ENCODE measurements at regions not wholly inside any gene's neighbourhood (a gene's known extent, or its start where the extent isn't known, plus 50 kb on each side); places are given as distances from the start of the nearest gene placed in this dataset.

DNA sequence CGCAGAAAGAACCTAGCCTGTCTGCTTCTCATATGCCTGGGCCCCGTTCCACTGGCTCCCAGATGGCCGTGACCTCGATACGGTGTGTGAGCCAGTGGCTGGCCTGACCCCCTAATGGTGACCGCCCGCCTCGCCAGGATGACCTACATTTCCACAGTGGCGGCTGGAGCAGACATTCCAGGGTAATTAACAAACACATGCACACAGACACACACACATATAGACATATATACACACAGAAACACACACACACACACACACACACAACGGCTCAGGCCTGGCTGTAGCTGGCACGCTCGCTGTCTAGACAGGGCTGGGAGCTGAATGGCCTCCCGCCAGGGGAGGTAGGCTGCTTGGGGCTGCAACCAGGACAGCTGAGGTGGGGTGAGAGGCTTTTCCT is 227.1 kb downstream of the ANKRD60 start:
- TF ChIP-seq, protein P1, sequence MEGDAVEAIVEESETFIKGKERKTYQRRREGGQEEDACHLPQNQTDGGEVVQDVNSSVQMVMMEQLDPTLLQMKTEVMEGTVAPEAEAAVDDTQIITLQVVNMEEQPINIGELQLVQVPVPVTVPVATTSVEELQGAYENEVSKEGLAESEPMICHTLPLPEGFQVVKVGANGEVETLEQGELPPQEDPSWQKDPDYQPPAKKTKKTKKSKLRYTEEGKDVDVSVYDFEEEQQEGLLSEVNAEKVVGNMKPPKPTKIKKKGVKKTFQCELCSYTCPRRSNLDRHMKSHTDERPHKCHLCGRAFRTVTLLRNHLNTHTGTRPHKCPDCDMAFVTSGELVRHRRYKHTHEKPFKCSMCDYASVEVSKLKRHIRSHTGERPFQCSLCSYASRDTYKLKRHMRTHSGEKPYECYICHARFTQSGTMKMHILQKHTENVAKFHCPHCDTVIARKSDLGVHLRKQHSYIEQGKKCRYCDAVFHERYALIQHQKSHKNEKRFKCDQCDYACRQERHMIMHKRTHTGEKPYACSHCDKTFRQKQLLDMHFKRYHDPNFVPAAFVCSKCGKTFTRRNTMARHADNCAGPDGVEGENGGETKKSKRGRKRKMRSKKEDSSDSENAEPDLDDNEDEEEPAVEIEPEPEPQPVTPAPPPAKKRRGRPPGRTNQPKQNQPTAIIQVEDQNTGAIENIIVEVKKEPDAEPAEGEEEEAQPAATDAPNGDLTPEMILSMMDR (conservative IDR thresholded peaks at IDR 0.05 in 1 of 2, IDR thresholded peaks at IDR 0.05 in 1 of 2; ENCODE audit: extremely low read depth in 1 of 2, insufficient read depth in 1 of 2, low read depth in 1 of 2, low read length in 2 of 2), result no peak
- no peak for TF ChIP-seq EZH2 (IDR thresholded peaks at IDR 0.05; ENCODE audit: borderline replicate concordance, low read length)
